Breast epithelium (tissue), 4 donors: ENCODE measurements at regions not wholly inside any gene's neighbourhood (a gene's known extent, or its start where the extent isn't known, plus 50 kb on each side); places are given as distances from the start of the nearest gene placed in this dataset.

Source experiments
- DNase-seq, 2 donors: peaks; one replicate each; pipeline ENCODE4 v3.0.0-alpha.2; 2019; ENCODE audit warnings: low spot score in 2 of 2
- H3K27ac ChIP-seq, 2 donors: fragments of 200-600 bp; sonication (generic) in 1 of 2; one replicate each; pipeline ENCODE4 v1.5.1; 2016 to 2019; ENCODE audit warnings: mild to moderate bottlenecking in 1 of 2
- H3K27me3 ChIP-seq, 2 donors: fragments of 200-600 bp; sonication (generic) in 1 of 2; one replicate each; pipeline versions ENCODE4 v1.5.1 to v1.6.0; 2017 to 2019; ENCODE audit warnings: control low read depth in 1 of 2, mild to moderate bottlenecking in 1 of 2
- H3K36me3 ChIP-seq: fragments of 200-600 bp; one replicate; pipeline ENCODE4 v1.5.1; 2019
- H3K4me1 ChIP-seq, 2 donors: fragments of 200-600 bp; sonication (generic); one replicate each; pipeline ENCODE4 v1.5.1; 2016 to 2019; ENCODE audit warnings: control low read depth in 1 of 2
- H3K4me3 ChIP-seq, 3 donors: fragments of 200-600 bp; sonication (generic); 1 replicate in 2 of 3; 2 replicates in 1 of 3; pipeline ENCODE4 v1.5.1; 2016 to 2019; ENCODE audit warnings: mild to moderate bottlenecking in 3 of 3, moderate library complexity in 2 of 3
- H3K9me3 ChIP-seq, 2 donors: fragments of 200-600 bp; sonication (generic) in 1 of 2; one replicate each; pipeline ENCODE4 v1.5.1; 2016 to 2019; ENCODE audit warnings: control low read depth in 1 of 2
- POLR2A ChIP-seq: fragments of 450-650 bp; IDR thresholded peaks from one replicate; pipeline ENCODE4 v1.6.1; 2016; ENCODE audit warnings: antibody characterized with exemption, mild to moderate bottlenecking, moderate library complexity
- POLR2AphosphoS5 ChIP-seq, 3 donors: sonication (generic); formaldehyde crosslinking; IDR thresholded peaks; one replicate each; pipeline ENCODE4 v1.6.1; 2017; ENCODE audit warnings: antibody characterized with exemption in 3 of 3
- intact Hi-C: fragments of 100-400 bp; cut with DNase I; formaldehyde crosslinking; loops from one replicate; pipeline ENCODE4 v1.15.1; 2023; ENCODE audit warnings: low total_unique reads
- TF ChIP-seq, protein P1 (sequence below), 3 donors: fragments of 450-650 bp; IDR thresholded peaks; one replicate each; pipeline ENCODE4 v1.5.1; 2016 to 2017; ENCODE audit warnings: antibody characterized with exemption in 3 of 3, mild to moderate bottlenecking in 3 of 3, moderate library complexity in 3 of 3

DNA sequence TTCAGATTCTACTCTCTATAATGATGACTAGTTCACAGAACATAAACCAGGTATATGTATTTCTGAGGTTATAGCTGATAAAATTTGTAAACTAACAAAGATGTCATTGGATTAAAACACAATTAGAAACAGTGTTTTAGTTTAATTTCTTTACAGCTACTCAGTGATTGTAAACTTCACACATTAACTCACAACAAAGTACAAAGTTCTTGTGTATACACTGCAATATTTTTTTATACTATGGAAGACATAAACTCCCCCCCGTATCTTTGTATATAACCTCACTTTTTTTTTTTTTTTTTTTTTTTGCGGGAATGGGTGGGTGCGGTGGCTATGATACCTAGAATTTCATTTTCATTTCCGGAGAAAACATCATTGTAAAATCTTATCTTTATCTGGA, 1043.2 kb downstream of the PCDH18 start:
- H3K4me1 ChIP-seq = no peaks in the 10 kb centered on the region
- no peak for TF ChIP-seq POLR2AphosphoS5 (IDR thresholded peaks at IDR 0.05)
- TF ChIP-seq, protein P1, sequence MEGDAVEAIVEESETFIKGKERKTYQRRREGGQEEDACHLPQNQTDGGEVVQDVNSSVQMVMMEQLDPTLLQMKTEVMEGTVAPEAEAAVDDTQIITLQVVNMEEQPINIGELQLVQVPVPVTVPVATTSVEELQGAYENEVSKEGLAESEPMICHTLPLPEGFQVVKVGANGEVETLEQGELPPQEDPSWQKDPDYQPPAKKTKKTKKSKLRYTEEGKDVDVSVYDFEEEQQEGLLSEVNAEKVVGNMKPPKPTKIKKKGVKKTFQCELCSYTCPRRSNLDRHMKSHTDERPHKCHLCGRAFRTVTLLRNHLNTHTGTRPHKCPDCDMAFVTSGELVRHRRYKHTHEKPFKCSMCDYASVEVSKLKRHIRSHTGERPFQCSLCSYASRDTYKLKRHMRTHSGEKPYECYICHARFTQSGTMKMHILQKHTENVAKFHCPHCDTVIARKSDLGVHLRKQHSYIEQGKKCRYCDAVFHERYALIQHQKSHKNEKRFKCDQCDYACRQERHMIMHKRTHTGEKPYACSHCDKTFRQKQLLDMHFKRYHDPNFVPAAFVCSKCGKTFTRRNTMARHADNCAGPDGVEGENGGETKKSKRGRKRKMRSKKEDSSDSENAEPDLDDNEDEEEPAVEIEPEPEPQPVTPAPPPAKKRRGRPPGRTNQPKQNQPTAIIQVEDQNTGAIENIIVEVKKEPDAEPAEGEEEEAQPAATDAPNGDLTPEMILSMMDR (IDR thresholded peaks at IDR 0.05) = no peak
- TF ChIP-seq POLR2A = no peak
- H3K9me3 ChIP-seq = no peaks in the 10 kb centered on the region
- no peak overlapping the region for H3K27ac ChIP-seq
- DNase-seq = no peak
- H3K4me3 ChIP-seq = no peak overlapping the region
- H3K27me3 ChIP-seq = no peaks in the 10 kb centered on the region
- intact Hi-C loops = loop anchor here (5.0 kb wide), 1 partner anchor 647 kb away; no protein-coding TSS in a partner anchor
- no peaks in the 10 kb centered on the region for H3K36me3 ChIP-seq

DNA sequence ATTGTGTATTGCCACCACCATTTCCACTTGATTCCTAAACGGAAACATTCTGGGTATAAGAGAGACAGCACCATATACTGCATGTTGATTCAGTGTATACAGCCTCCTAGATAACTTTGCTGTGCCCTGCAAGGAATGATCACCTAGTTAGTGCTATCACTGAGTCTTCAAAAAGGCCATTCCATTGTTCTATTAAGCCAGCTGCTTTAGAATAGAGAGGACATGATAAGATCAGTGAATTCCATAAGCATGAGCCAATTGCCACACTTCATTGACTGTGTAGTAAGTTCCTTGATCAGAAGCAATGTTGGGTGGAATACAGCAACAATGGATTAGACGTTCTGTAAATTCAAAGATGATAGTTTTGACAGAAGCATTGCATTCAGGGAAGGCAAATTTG, 1047.3 kb downstream of the PCDH18 start:
- no peaks in the 10 kb centered on the region for H3K9me3 ChIP-seq

DNA sequence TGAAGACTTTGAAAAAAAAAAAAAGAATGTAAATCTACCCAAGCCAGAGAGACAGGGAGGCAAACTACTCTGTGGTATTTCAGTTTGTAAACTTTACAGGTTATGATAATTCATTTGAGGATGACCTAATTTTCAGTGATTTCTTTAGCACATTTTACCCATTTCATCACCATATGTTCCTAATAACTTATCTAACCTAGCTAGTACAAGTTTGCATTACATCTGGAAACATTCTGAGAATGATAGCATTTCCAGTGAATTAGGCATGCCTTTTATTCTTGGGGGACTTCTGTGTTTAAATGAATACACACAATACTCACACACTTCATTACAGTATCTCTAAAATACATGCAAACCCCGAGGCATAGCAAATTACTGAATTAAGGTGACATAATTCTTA, 1055.5 kb downstream of the PCDH18 start:
- Histone ChIP-seq H3K27me3 (no peaks in the 10 kb centered on the region), H3K27ac (no peak overlapping the region), H3K4me3 (no peak overlapping the region), H3K36me3 (no peaks in the 10 kb centered on the region), H3K4me1 (no peaks in the 10 kb centered on the region), H3K9me3 (no peaks in the 10 kb centered on the region)
- no peak for DNase-seq
- no peak for TF ChIP-seq POLR2AphosphoS5 (IDR thresholded peaks at IDR 0.05)
- no peak for TF ChIP-seq POLR2A
- TF ChIP-seq, protein P1 (IDR thresholded peaks at IDR 0.05) = no peak
- intact Hi-C loops = no loop called here

More for the DNA sequence above, 1047.3 kb downstream of the PCDH18 start:
- no peak overlapping the region for H3K27ac ChIP-seq
- DNase-seq = no peak
- no peaks in the 10 kb centered on the region for H3K36me3 ChIP-seq
- H3K4me1 ChIP-seq = no peaks in the 10 kb centered on the region
- TF ChIP-seq, protein P1 (IDR thresholded peaks at IDR 0.05) = no peak
- no peak for TF ChIP-seq POLR2A
- no peak for TF ChIP-seq POLR2AphosphoS5 (IDR thresholded peaks at IDR 0.05)
- no peaks in the 10 kb centered on the region for H3K27me3 ChIP-seq
- H3K4me3 ChIP-seq = no peak overlapping the region
- intact Hi-C loops = loop anchor here (5.0 kb wide), 1 partner anchor 643 kb away; no protein-coding TSS in a partner anchor

DNA sequence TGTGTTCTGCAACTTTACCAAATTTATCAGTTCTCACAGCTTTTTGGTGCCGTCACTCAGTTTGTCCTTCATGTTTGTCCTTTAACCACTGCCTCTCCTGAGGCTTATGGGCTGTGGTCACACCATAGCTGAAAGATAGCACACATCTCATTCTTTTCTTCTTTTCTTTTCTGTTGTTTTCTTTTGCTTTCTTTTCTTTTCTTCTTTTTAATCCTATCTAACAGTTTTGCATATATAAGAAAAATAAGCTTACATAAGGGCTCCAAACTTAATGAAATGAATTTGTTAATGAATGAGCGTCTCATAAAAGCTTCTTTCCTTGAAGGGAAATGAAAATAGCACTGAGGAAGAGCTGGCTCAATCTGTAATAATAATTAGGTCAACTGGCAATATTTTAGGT, 1061.2 kb downstream of the PCDH18 start:
- no peak for DNase-seq
- Histone ChIP-seq H3K4me3 (no peak overlapping the region), H3K27ac (no peak overlapping the region), H3K27me3 (no peaks in the 10 kb centered on the region), H3K9me3 (peaks cover 0 to 13% of the 10 kb centered on the region in 2 donors), H3K36me3 (no peaks in the 10 kb centered on the region), H3K4me1 (no peaks in the 10 kb centered on the region)
- TF ChIP-seq, protein P1 (IDR thresholded peaks at IDR 0.05) = no peak
- TF ChIP-seq POLR2A (no peak), POLR2AphosphoS5 (IDR thresholded peaks at IDR 0.05) (no peak)
- intact Hi-C loops = no loop called here

DNA sequence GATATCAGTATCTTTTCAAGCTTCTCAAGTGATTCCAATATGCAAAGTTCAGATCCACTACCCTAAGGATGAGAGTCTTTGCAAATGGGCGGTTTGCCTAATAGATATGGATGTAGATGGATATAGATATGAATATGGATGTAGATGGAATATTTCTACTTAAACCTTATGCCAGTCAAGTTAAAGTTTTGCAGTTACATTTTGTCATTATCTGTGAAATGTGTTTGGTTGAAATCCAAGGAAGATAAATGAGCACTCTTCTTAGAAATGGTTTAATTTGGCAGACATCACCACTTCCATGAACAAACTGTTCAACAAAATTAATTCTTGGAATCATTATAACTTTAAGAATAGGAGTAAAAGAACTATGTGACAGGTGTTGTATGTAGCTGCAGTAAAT, 1066.6 kb downstream of the PCDH18 start:
- Histone ChIP-seq H3K9me3 (peaks cover 0 to 13% of the 10 kb centered on the region in 2 donors), H3K36me3 (no peaks in the 10 kb centered on the region)

More for the DNA sequence above, 1066.6 kb downstream of the PCDH18 start:
- TF ChIP-seq POLR2AphosphoS5 (IDR thresholded peaks at IDR 0.05) (no peak), POLR2A (no peak)
- TF ChIP-seq, protein P1 (IDR thresholded peaks at IDR 0.05) = no peak
- no peak for DNase-seq
- intact Hi-C loops = no loop called here
- Histone ChIP-seq H3K27ac (no peak overlapping the region), H3K4me1 (no peaks in the 10 kb centered on the region), H3K4me3 (no peak overlapping the region), H3K27me3 (no peaks in the 10 kb centered on the region)
